PC-3 (cell line): ENCODE measurements at regions not wholly inside any gene's neighbourhood (a gene's known extent, or its start where the extent isn't known, plus 50 kb on each side); places are given as distances from the start of the nearest gene placed in this dataset.

Source experiments
- CTCF ChIP-seq: fragments of 300-600 bp; sonication (generic); conservative IDR thresholded peaks from 2 replicates; pipeline ENCODE4 v1.5.1; 2017; ENCODE audit warnings: antibody characterized with exemption, low read depth, mild to moderate bottlenecking, low read length
- EZH2 ChIP-seq: fragments of 300-600 bp; sonication (generic); IDR thresholded peaks from one replicate; pipeline ENCODE4 v1.6.1; 2017; ENCODE audit warnings: antibody characterized with exemption, mild to moderate bottlenecking, low read length; ENCODE audit not compliant: unreplicated experiment
- EZH2phosphoT487 ChIP-seq: fragments of 300-600 bp; sonication (generic); IDR thresholded peaks from 2 replicates; pipeline ENCODE4 v1.6.1; 2018; ENCODE audit warnings: mild to moderate bottlenecking, antibody characterized with exemption, low read length, borderline replicate concordance

DNA sequence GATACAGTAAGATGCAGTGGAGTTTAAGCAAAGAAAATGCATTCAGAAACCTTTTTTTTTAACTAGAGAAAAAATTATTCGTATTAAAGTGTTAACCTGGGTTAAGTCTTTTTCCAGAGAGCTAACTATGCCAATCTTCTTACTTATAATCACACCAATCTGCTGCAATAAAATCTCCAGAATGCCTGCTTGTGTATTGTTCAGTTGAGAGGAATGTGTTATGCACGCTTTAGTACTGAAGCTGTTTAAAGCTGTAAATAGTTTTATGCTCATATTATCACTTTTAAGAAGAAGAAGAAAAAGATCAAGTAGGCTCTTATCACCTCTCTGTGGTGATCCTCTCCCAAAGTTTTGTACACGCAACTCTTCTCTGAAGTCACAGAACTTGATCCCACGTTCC is 528.7 kb downstream of the RFC3 start:
- TF ChIP-seq EZH2 (no peak), CTCF (no peak), EZH2phosphoT487 (no peak)
